ENCODE measurements at regions not wholly inside any gene's neighbourhood (a gene's known extent, or its start where the extent isn't known, plus 50 kb on each side); places are given as distances from the start of the nearest gene placed in this dataset.

- DNase-seq (ENCODE audit: low read depth in 2 of 3, low spot score in 2 of 3), result no peak
Observed at GRCh38 chr14:61140271-61140670, 140.9 kb downstream of the TMEM30B start.

GRCh38 chr14:61139006-61139599 is 142.0 kb downstream of the TMEM30B start:
- no peak for DNase-seq (ENCODE audit: low read depth in 2 of 3, low spot score in 2 of 3)

GRCh38 chr14:61132894-61133293 is 148.2 kb downstream of the TMEM30B start:
- no peak for DNase-seq (ENCODE audit: low read depth in 2 of 3, low spot score in 2 of 3)

- DNase-seq (ENCODE audit: low read depth in 2 of 3, low spot score in 2 of 3), result no peak
Observed at GRCh38 chr14:61132336-61132735, 148.8 kb downstream of the TMEM30B start.

- DNase-seq (ENCODE audit: low read depth in 2 of 3, low spot score in 2 of 3), result no peak
Observed at GRCh38 chr14:61130512-61131260, 149.6 kb downstream of the SLC38A6 start.

GRCh38 chr14:61129168-61129745 is 148.2 kb downstream of the SLC38A6 start:
- DNase-seq (ENCODE audit: low read depth in 2 of 3, low spot score in 2 of 3), result no peak

GRCh38 chr14:61128382-61129167 is 147.5 kb downstream of the SLC38A6 start:
- no peak for DNase-seq (ENCODE audit: low read depth in 2 of 3, low spot score in 2 of 3)

GRCh38 chr14:61126603-61127498 is 145.8 kb downstream of the SLC38A6 start:
- no peak for DNase-seq (ENCODE audit: low read depth in 2 of 3, low spot score in 2 of 3)

GRCh38 chr14:61125867-61126572 is 145.0 kb downstream of the SLC38A6 start:
- DNase-seq (ENCODE audit: low read depth in 2 of 3, low spot score in 2 of 3), result no peak

GRCh38 chr14:61125041-61125866 is 144.2 kb downstream of the SLC38A6 start:
- DNase-seq (ENCODE audit: low read depth in 2 of 3, low spot score in 2 of 3), result no peak

GRCh38 chr14:61122862-61123261 is 141.8 kb downstream of the SLC38A6 start:
- DNase-seq (ENCODE audit: low read depth in 2 of 3, low spot score in 2 of 3), result no peak

- DNase-seq (ENCODE audit: low read depth in 2 of 3, low spot score in 2 of 3), result no peak
Observed at GRCh38 chr14:61121355-61121787, 140.3 kb downstream of the SLC38A6 start.

GRCh38 chr14:61120576-61120975 is 139.5 kb downstream of the SLC38A6 start:
- no peak for DNase-seq (ENCODE audit: low read depth in 2 of 3, low spot score in 2 of 3)

- no peak for DNase-seq (ENCODE audit: low read depth in 2 of 3, low spot score in 2 of 3)
Observed at GRCh38 chr14:61119006-61119405, 138.0 kb downstream of the SLC38A6 start.

GRCh38 chr14:61116369-61116768 is 135.3 kb downstream of the SLC38A6 start:
- DNase-seq (ENCODE audit: low read depth in 2 of 3, low spot score in 2 of 3), result no peak

GRCh38 chr14:61113561-61114225 is 132.6 kb downstream of the SLC38A6 start:
- DNase-seq (ENCODE audit: low read depth in 2 of 3, low spot score in 2 of 3), result no peak

GRCh38 chr14:61112506-61112905 is 131.5 kb downstream of the SLC38A6 start:
- DNase-seq (ENCODE audit: low read depth in 2 of 3, low spot score in 2 of 3), result no peak

- DNase-seq (ENCODE audit: low read depth in 2 of 3, low spot score in 2 of 3), result no peak
Observed at GRCh38 chr14:61111731-61112130, 130.7 kb downstream of the SLC38A6 start.

Data from hematopoietic multipotent progenitor cell (in vitro differentiated cells).